IMR-90 (cell line): ENCODE measurements at regions not wholly inside any gene's neighbourhood (a gene's known extent, or its start where the extent isn't known, plus 50 kb on each side); places are given as distances from the start of the nearest gene placed in this dataset.

Experiments
- CEBPB ChIP-seq: IDR thresholded peaks from 2 replicates; pipeline ENCODE4 v1.6.1; 2012; ENCODE audit warnings: low read depth, low read length, improper control_type of control experiment
- MAFK ChIP-seq: IDR thresholded peaks from 2 replicates; pipeline ENCODE4 v1.6.1; 2012; ENCODE audit warnings: low read depth, low read length, improper control_type of control experiment
- MXI1 ChIP-seq: IDR thresholded peaks from 2 replicates; pipeline ENCODE4 v1.6.1; 2012; ENCODE audit warnings: low read depth, mild to moderate bottlenecking, low read length, moderate library complexity, borderline replicate concordance
- POLR2A ChIP-seq: IDR thresholded peaks from 2 replicates; pipeline ENCODE4 v1.6.1; 2012; ENCODE audit warnings: mild to moderate bottlenecking, low read depth, low read length
- RAD21 ChIP-seq: IDR thresholded peaks from 2 replicates; pipeline ENCODE4 v1.6.1; 2012; ENCODE audit warnings: low read length, improper control_type of control experiment
- RCOR1 ChIP-seq: IDR thresholded peaks from 2 replicates; pipeline ENCODE4 v1.6.1; 2012; ENCODE audit warnings: mild to moderate bottlenecking, low read length, improper control_type of control experiment; ENCODE audit not compliant: insufficient replicate concordance
- SMC3 ChIP-seq: fragments of 150-350 bp; IDR thresholded peaks from 2 replicates; pipeline ENCODE4 v1.6.1; 2016; ENCODE audit warnings: low read depth, mild to moderate bottlenecking, antibody characterized with exemption, low read length, moderate library complexity
- TF ChIP-seq, protein P1 (sequence below): conservative IDR thresholded peaks from 2 replicates; pipeline ENCODE4 v1.5.1; 2012; ENCODE audit warnings: mild to moderate bottlenecking, low read depth, low read length, improper control_type of control experiment
- TF ChIP-seq, protein P2 (sequence below): fragments of 150-350 bp; IDR thresholded peaks from 2 replicates; pipeline ENCODE4 v1.6.1; 2017; ENCODE audit warnings: mild to moderate bottlenecking, antibody characterized with exemption, low read length, low read depth

DNA sequence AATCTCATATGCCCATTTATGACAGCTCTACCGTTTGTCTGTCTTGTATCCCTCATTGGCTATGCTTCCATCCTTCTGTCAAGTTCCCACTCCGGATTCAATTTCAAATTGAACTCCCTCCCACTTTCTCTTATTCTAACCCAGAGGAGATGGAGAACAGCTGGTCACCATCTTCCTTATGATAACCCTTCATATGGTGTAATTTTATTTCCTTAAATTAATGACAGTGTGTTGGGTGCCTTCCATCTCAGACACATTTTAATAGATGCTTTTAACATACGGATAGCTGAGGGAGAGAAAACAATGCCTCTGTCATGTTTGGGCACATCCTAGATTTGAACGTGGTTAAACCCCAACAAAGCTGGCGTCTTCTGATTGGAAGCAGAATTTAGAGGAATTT lies 103.0 kb upstream of the PLXNA2 start:
- TF ChIP-seq, protein P1, sequence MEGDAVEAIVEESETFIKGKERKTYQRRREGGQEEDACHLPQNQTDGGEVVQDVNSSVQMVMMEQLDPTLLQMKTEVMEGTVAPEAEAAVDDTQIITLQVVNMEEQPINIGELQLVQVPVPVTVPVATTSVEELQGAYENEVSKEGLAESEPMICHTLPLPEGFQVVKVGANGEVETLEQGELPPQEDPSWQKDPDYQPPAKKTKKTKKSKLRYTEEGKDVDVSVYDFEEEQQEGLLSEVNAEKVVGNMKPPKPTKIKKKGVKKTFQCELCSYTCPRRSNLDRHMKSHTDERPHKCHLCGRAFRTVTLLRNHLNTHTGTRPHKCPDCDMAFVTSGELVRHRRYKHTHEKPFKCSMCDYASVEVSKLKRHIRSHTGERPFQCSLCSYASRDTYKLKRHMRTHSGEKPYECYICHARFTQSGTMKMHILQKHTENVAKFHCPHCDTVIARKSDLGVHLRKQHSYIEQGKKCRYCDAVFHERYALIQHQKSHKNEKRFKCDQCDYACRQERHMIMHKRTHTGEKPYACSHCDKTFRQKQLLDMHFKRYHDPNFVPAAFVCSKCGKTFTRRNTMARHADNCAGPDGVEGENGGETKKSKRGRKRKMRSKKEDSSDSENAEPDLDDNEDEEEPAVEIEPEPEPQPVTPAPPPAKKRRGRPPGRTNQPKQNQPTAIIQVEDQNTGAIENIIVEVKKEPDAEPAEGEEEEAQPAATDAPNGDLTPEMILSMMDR = no peak
- TF ChIP-seq, protein P2, sequence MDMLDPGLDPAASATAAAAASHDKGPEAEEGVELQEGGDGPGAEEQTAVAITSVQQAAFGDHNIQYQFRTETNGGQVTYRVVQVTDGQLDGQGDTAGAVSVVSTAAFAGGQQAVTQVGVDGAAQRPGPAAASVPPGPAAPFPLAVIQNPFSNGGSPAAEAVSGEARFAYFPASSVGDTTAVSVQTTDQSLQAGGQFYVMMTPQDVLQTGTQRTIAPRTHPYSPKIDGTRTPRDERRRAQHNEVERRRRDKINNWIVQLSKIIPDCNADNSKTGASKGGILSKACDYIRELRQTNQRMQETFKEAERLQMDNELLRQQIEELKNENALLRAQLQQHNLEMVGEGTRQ = no peak
- no peak for TF ChIP-seq POLR2A
- TF ChIP-seq MAFK = no peak
- TF ChIP-seq RAD21 = no peak
- no peak for TF ChIP-seq SMC3
- no peak for TF ChIP-seq MXI1
- no peak for TF ChIP-seq RCOR1
- no peak for TF ChIP-seq CEBPB
